ENCODE measurements at regions not wholly inside any gene's neighbourhood (a gene's known extent, or its start where the extent isn't known, plus 50 kb on each side); places are given as distances from the start of the nearest gene placed in this dataset.

GRCh38 chr10:10499839-10500238 lies 517.8 kb upstream of the CELF2 start:
- DNase-seq (ENCODE audit: missing footprints) (no peak), ATAC-seq (no peak)
- intact Hi-C loops (cut with DNase I) = no loop called here

GRCh38 chr10:10500937-10501336 lies 516.7 kb upstream of the CELF2 start:
- no peak for ATAC-seq
- DNase-seq (ENCODE audit: missing footprints) = no peak
- intact Hi-C loops (cut with DNase I) = no loop called here

GRCh38 chr10:10503772-10504171 lies 513.9 kb upstream of the CELF2 start:
- ATAC-seq (no peak), DNase-seq (ENCODE audit: missing footprints) (no peak)
- intact Hi-C loops (cut with DNase I) = no loop called here

GRCh38 chr10:10508211-10508610 lies 509.5 kb upstream of the CELF2 start:
- intact Hi-C loops (cut with DNase I) = no loop called here
- ATAC-seq = no peak
- no peak for DNase-seq (ENCODE audit: missing footprints)

GRCh38 chr10:10510179-10510578 lies 507.5 kb upstream of the CELF2 start:
- intact Hi-C loops (cut with DNase I) = no loop called here
- DNase-seq (ENCODE audit: missing footprints) (no peak), ATAC-seq (no peak)

- ATAC-seq = no peak
- intact Hi-C loops (cut with DNase I) = no loop called here
- DNase-seq (ENCODE audit: missing footprints) = no peak
Measured at GRCh38 chr10:10513067-10513466, 504.6 kb upstream of the CELF2 start.

GRCh38 chr10:10513898-10514297 lies 503.8 kb upstream of the CELF2 start:
- ATAC-seq (no peak), DNase-seq (ENCODE audit: missing footprints) (no peak)
- intact Hi-C loops (cut with DNase I) = no loop called here

- ATAC-seq (no peak), DNase-seq (ENCODE audit: missing footprints) (no peak)
- intact Hi-C loops (cut with DNase I) = no loop called here
Measured at GRCh38 chr10:10514797-10515196, 502.9 kb upstream of the CELF2 start.

GRCh38 chr10:10515479-10516204 lies 502.0 kb upstream of the CELF2 start:
- intact Hi-C loops (cut with DNase I) = no loop called here
- no peak for DNase-seq (ENCODE audit: missing footprints)
- ATAC-seq = peak; percentile 70

GRCh38 chr10:10516346-10517130 lies 501.1 kb upstream of the CELF2 start:
- DNase-seq (ENCODE audit: missing footprints) (no peak), ATAC-seq (no peak)
- intact Hi-C loops (cut with DNase I) = no loop called here

GRCh38 chr10:10517866-10518265 lies 499.8 kb upstream of the CELF2 start:
- intact Hi-C loops (cut with DNase I) = no loop called here
- DNase-seq (ENCODE audit: missing footprints) (no peak), ATAC-seq (no peak)

- ATAC-seq (no peak), DNase-seq (ENCODE audit: missing footprints) (no peak)
- intact Hi-C loops (cut with DNase I) = no loop called here
Measured at GRCh38 chr10:10519674-10520073, 498.0 kb upstream of the CELF2 start.

- intact Hi-C loops (cut with DNase I) = no loop called here
- ATAC-seq = no peak
- DNase-seq (ENCODE audit: missing footprints) = no peak
Measured at GRCh38 chr10:10520491-10521385, 496.9 kb upstream of the CELF2 start.

- intact Hi-C loops (cut with DNase I) = no loop called here
- no peak for DNase-seq (ENCODE audit: missing footprints)
- no peak for ATAC-seq
Measured at GRCh38 chr10:10526846-10527245, 490.8 kb upstream of the CELF2 start.

- no peak for ATAC-seq
- DNase-seq (ENCODE audit: missing footprints) = no peak
- intact Hi-C loops (cut with DNase I) = no loop called here
Measured at GRCh38 chr10:10527861-10528562, 489.7 kb upstream of the CELF2 start.

- no peak for ATAC-seq
- intact Hi-C loops (cut with DNase I) = no loop called here
Measured at GRCh38 chr10:10528563-10528910, 489.1 kb upstream of the CELF2 start.

GRCh38 chr10:10530313-10530712 lies 487.4 kb upstream of the CELF2 start:
- intact Hi-C loops (cut with DNase I) = no loop called here
- DNase-seq (ENCODE audit: missing footprints) (no peak), ATAC-seq (no peak)

More at GRCh38 chr10:10528563-10528910, 489.1 kb upstream of the CELF2 start:
- DNase-seq (ENCODE audit: missing footprints) = no peak

GRCh38 chr10:10532236-10532635 lies 485.4 kb upstream of the CELF2 start:
- intact Hi-C loops (cut with DNase I) = no loop called here
- no peak for ATAC-seq
- no peak for DNase-seq (ENCODE audit: missing footprints)

GRCh38 chr10:10532826-10533225 lies 484.8 kb upstream of the CELF2 start:
- intact Hi-C loops (cut with DNase I) = no loop called here
- ATAC-seq (no peak), DNase-seq (ENCODE audit: missing footprints) (no peak)

All from Right ventricle myocardium inferior (tissue), 1 donor.